ENCODE measurements at regions not wholly inside any gene's neighbourhood (a gene's known extent, or its start where the extent isn't known, plus 50 kb on each side); places are given as distances from the start of the nearest gene placed in this dataset.
A peak's percentile ranks its signal among the peaks of the same experiment; 100 is the strongest.

GRCh38 chr13:40114305-40114896 is 458.9 kb downstream of the COG6 start:
- no peak for DNase-seq (ENCODE audit: low read depth in 3 of 3)

DNA sequence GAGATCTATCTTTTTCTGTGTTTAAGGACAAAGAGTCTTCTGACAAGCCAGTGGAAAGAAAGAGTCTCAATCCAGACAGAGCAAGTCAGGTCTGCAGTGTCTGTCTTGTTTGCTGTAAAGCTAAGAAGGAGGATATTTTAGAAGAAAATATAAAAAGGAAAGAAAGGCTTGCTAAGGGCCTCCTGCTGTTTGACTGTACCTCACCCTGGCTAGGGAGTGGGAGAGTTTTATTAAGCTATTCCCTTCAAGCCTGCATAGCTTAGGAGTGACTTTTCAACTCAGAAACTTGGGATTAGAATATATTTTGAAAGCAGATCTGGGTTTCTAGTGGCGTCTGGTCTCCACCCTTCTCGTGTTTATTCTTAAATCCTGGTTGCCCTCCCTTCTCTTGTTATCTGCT is 460.0 kb downstream of the COG6 start:
- no peak for DNase-seq (ENCODE audit: low read depth in 3 of 3)

DNA sequence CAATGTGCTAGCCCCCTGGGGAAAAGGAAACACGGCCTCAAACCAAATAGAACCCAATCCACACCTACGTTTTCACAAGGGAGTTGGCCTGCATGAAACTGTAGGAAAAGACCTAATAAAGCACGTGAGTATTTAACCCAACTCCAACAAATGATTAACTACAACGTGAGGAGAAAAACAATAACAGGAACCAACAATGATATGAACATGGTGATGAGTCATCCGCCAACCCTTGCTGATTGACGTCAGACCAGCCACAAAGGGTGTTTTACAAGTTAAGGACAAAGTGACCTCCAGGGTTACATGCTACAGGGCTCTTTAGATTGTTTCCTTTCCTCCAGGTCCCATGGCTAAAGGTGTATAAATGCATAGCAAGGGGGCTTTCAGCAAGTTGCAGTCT is 460.5 kb downstream of the COG6 start:
- peak in 2 of 3 donors; percentile 23 to 25 for DNase-seq (ENCODE audit: low read depth in 3 of 3)

GRCh38 chr13:40118337-40118736 is 462.9 kb downstream of the COG6 start:
- DNase-seq (ENCODE audit: low read depth in 3 of 3), result no peak

DNA sequence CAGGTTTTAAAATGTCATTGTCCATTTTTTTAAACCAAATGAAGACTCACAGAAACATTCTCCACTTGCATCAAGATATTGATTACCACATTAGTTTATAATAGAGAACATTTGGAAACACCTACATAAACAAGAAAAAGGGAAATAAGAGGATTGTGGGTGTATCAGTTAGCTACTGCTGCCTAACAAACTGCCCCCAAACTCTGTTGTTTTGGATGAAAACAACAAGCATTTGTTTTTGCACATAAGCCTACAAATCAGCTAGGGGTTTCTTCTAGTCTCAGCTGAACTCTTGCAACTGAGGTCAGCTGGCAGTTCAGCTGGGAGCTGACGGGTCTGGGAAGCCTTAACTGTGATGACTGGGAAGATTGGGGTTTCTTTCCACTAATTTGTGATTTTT is 464.4 kb downstream of the COG6 start:
- DNase-seq (ENCODE audit: low read depth in 3 of 3), result no peak

DNA sequence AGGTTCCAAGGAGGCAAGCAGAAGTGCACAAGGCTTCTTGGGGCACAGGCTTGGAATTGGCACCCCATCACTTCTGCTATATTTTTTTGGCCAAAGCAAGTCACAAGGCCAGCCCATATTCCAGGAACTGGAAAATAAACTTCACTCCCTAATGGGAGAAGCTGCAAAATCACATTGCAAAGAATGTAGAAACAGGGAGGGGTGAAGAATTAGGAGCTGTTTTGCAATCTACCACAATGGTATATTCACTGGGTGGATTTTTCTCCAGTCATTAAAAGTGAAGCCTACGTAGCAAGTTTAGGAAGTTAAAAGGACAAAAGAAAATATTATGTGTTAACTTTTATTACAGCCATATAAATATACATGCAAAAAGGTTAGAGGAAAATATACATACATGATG is 464.8 kb downstream of the COG6 start:
- no peak for DNase-seq (ENCODE audit: low read depth in 3 of 3)

- DNase-seq (ENCODE audit: low read depth in 3 of 3), result no peak
Measured at GRCh38 chr13:40120781-40121180, 465.3 kb downstream of the COG6 start.

GRCh38 chr13:40121722-40122121 is 466.3 kb downstream of the COG6 start:
- DNase-seq (ENCODE audit: low read depth in 3 of 3), result no peak

DNA sequence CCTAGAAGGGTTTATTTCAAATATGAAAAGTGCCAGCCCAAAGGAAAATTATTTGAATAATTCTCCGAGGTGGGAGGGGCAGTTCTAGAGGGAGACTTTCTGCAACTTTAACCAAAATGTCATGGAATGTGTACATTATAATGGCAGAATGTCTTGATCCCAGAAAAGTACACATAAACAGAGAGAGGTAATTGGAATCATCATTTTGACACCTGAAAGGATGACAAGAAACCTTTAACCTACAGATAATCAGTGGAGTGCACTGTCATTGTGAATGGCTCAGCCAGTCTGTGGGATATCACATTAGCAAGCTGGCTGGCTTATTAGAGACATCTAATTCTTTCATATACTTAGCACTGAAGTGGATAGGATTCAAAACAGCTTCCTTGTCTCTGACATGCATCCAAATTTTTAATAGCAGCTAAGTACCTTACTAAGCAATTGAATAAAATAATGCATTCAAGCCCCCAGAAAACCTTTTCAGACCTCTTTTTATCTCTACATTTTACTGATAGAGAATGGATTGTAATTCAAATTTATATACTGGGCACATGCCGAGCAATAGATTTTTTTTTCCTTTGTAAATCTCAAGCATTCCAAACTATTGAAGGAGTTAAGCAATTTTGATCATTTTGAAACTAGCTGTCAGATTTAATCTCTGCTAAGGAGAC is 468.6 kb downstream of the COG6 start:
- DNase-seq (ENCODE audit: low read depth in 3 of 3), result no peak

DNA sequence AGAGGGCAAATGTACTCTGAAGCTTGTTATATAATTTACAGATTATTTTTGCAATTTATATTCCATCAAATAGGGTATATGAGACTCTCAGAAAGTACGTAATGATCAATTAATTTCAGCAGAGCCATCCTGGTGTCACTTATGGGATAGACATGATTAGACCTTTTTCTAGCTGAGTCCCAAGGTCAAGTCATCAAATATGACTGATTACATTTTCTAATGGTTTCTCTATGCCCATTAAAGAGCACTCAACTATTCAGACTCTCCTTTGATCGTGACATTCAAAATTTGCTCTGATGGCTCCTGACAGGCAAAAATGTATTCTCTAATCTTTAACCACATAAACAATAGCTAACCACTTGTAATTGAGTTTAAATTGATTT is 469.2 kb downstream of the COG6 start:
- no peak for DNase-seq (ENCODE audit: low read depth in 3 of 3)

DNA sequence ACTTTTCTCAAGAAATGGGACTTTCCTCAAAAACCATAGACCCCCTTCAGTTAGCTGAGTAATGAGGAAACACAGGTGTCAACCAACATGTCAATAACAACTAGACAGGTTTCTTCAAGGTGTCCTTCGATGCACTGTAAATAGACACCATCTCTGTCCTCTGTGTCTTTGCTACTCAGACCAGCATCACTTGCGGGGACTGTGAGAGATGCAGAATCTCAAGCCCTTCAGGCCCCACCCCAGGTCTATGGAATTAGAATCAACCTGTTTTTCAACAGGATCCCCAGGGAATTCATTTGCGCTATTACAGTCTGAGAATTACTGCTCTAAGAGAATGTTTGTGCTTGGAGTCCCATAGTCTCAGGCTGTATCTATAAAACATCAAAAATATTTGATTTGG is 469.9 kb downstream of the COG6 start:
- DNase-seq (ENCODE audit: low read depth in 3 of 3), result no peak

DNA sequence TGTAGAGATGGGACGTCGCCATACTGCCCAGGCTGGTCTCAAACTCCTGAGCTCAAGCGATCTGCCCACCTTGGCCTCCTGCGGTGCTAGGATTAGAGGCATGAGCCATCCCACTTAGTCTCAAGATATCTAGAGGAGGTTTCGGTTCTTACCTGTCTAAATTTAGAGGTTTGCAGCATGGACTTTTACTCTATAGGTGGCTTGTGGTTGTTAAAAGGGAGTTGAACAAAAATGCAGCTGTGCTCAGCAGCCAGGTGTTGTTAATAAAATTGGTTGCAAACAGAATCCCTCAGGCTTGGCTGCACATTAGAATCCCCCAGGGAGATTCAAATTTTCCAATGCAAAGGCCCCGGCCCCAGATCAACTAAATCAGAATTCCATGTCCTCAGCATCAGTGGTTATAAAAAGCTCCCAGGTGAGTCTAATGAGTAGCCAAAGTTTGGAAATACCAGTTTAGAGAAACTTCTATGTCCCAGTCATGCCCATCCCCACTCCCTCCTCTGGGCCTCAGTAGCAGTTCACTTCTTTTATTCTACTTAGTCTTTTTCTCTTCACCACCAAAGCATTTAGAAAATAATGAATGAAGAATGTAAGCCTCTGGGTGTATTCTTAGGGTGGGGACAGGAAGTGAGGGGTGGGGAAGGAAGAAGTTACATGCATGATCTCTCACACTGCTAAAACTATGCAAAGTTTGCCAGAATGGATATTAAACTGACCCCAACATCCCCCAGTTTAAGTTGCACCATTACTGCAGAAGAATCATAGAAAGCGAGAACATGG is 471.0 kb downstream of the COG6 start:
- DNase-seq (ENCODE audit: low read depth in 3 of 3), result no peak

GRCh38 chr13:40127476-40127875 is 472.0 kb downstream of the COG6 start:
- DNase-seq (ENCODE audit: low read depth in 3 of 3), result no peak

GRCh38 chr13:40127925-40128324 is 472.5 kb downstream of the COG6 start:
- no peak for DNase-seq (ENCODE audit: low read depth in 3 of 3)

GRCh38 chr13:40129467-40129866 is 474.0 kb downstream of the COG6 start:
- no peak for DNase-seq (ENCODE audit: low read depth in 3 of 3)

GRCh38 chr13:40130871-40131636 is 475.6 kb downstream of the COG6 start:
- DNase-seq (ENCODE audit: low read depth in 3 of 3), result no peak

- DNase-seq (ENCODE audit: low read depth in 3 of 3), result peak in 1 of 3 donors; percentile 18
Measured at GRCh38 chr13:40132249-40132648, 476.8 kb downstream of the COG6 start.

DNA sequence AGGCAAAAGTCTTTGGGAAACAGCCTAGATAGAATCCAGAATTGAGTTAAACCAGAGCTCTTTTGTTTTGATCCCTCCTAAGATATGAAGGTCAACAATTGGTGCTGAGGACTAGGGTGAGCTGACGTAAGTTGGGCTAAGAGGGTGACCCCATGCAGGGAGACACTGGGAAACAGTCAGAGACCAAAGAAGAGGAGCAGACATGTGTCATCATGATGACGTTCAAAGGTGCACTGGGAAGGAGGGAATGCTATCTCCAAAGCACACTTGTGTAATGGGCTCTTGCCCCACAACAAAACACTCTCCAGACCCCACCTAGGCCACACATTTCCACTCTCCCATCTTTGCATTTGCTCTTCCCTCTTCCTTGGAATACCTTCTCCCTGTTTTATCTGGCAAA is 481.4 kb downstream of the COG6 start:
- no peak for DNase-seq (ENCODE audit: low read depth in 3 of 3)

GRCh38 chr13:40137400-40137799 is 481.9 kb downstream of the COG6 start:
- no peak for DNase-seq (ENCODE audit: low read depth in 3 of 3)

GRCh38 chr13:40139896-40140520 is 484.5 kb downstream of the COG6 start:
- no peak for DNase-seq (ENCODE audit: low read depth in 3 of 3)

GRCh38 chr13:40141859-40142555 is 486.5 kb downstream of the COG6 start:
- no peak for DNase-seq (ENCODE audit: low read depth in 3 of 3)
